HL-60 (cell line): ENCODE measurements at regions not wholly inside any gene's neighbourhood (a gene's known extent, or its start where the extent isn't known, plus 50 kb on each side); places are given as distances from the start of the nearest gene placed in this dataset.

Source experiments
- DNase-seq, 2 experiments: peaks; one replicate each; pipeline ENCODE4 v3.0.0-alpha.2; 2010 to 2020; ENCODE audit warnings: low read depth in 1 of 2, low spot score in 1 of 2
- H3K27ac ChIP-seq: fragments of 250-450 bp; sonication (Bioruptor Pico); replicated peaks from 2 replicates; pipeline ENCODE4 v1.5.1; 2020; ENCODE audit warnings: mild to moderate bottlenecking, moderate library complexity
- H3K27me3 ChIP-seq: fragments of 250-450 bp; sonication (Bioruptor Pico); 2 replicates; pipeline ENCODE4 v1.5.1; 2021; ENCODE audit warnings: mild to moderate bottlenecking, moderate library complexity; ENCODE audit not compliant: insufficient read depth, poor library complexity, severe bottlenecking
- H3K4me3 ChIP-seq: replicated peaks from 2 replicates; pipeline ENCODE4 v1.5.1; 2011; ENCODE audit warnings: mild to moderate bottlenecking, control low read depth, low read length; ENCODE audit not compliant: insufficient read depth
- CTCF ChIP-seq: IDR thresholded peaks from one replicate; pipeline ENCODE4 v1.5.1; 2011; ENCODE audit warnings: low read length, control low read depth, inconsistent platforms; ENCODE audit not compliant: insufficient read depth
- GABPA ChIP-seq: IDR thresholded peaks from 2 replicates; pipeline ENCODE4 v1.6.1; 2012; ENCODE audit warnings: low read depth
- POLR2AphosphoS5 ChIP-seq: IDR thresholded peaks from 2 replicates; pipeline ENCODE4 v1.6.1; 2012; ENCODE audit warnings: low read depth
- SPI1 ChIP-seq: IDR thresholded peaks from 2 replicates; pipeline ENCODE4 v1.6.1; 2012; ENCODE audit warnings: low read depth, mild to moderate bottlenecking, borderline replicate concordance
- TF ChIP-seq, protein P1 (sequence below): IDR thresholded peaks from 2 replicates; pipeline ENCODE4 v1.6.1; 2012; ENCODE audit warnings: low read depth; ENCODE audit not compliant: insufficient replicate concordance

DNA sequence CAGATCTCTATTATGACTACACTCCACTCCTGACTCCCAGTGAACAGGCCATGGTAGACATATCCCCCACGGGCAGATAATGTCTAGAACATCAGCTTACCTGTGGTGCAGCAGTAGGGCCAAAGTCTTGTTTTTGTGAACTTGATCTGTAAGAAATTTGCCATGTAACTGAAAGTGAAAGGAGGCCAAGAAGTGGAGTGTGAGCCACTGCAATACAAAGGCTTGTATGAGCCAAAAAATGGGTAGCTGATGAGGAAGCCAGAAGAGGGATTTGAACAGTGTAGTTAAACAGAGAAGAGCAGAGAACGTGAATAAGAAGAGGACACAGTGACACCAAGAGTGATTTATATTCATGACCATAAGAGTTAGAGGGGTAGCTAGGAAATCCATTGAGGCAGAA lies 361.7 kb downstream of the DMRT2 start:
- no peak for TF ChIP-seq POLR2AphosphoS5
- no peak for DNase-seq
- Histone ChIP-seq H3K4me3 (no peak overlapping the region), H3K27ac (no peak overlapping the region), H3K27me3 (no peaks in the 10 kb centered on the region)

GRCh38 chr9:1414711-1415131 lies 364.6 kb downstream of the DMRT2 start:
- Histone ChIP-seq H3K27ac (no peak overlapping the region), H3K4me3 (no peak overlapping the region), H3K27me3 (no peaks in the 10 kb centered on the region)
- no peak for TF ChIP-seq SPI1
- TF ChIP-seq, protein P1, sequence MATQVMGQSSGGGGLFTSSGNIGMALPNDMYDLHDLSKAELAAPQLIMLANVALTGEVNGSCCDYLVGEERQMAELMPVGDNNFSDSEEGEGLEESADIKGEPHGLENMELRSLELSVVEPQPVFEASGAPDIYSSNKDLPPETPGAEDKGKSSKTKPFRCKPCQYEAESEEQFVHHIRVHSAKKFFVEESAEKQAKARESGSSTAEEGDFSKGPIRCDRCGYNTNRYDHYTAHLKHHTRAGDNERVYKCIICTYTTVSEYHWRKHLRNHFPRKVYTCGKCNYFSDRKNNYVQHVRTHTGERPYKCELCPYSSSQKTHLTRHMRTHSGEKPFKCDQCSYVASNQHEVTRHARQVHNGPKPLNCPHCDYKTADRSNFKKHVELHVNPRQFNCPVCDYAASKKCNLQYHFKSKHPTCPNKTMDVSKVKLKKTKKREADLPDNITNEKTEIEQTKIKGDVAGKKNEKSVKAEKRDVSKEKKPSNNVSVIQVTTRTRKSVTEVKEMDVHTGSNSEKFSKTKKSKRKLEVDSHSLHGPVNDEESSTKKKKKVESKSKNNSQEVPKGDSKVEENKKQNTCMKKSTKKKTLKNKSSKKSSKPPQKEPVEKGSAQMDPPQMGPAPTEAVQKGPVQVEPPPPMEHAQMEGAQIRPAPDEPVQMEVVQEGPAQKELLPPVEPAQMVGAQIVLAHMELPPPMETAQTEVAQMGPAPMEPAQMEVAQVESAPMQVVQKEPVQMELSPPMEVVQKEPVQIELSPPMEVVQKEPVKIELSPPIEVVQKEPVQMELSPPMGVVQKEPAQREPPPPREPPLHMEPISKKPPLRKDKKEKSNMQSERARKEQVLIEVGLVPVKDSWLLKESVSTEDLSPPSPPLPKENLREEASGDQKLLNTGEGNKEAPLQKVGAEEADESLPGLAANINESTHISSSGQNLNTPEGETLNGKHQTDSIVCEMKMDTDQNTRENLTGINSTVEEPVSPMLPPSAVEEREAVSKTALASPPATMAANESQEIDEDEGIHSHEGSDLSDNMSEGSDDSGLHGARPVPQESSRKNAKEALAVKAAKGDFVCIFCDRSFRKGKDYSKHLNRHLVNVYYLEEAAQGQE: no peak
- TF ChIP-seq GABPA: no peak
- no peak for DNase-seq

- Histone ChIP-seq H3K4me3 (no peak overlapping the region), H3K27ac (no peak overlapping the region), H3K27me3 (no peaks in the 10 kb centered on the region)
- DNase-seq: no peak
- TF ChIP-seq SPI1 (no peak), GABPA (no peak), POLR2AphosphoS5 (no peak), CTCF (no peak)
- TF ChIP-seq, protein P1: no peak
Observed at GRCh38 chr9:1415146-1415545, 365.0 kb downstream of the DMRT2 start.

DNA sequence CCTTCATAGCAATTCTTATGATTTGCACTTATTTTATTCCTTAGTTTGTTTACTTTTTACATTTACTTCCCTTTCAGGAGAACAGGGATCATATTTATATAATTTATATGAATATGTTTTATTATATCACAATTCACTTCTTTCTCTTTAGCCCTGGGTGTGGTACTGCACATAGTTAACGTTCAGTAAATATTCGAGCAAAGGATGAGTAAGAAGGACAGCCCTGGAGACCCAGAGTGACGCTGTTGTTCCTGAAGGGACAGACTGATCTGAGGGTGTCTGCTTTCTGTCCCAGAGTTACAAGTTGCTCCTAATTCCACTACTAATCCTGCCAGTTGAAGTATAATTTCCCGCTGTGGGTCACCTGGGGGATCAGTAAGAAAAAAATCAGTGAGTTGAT lies 366.1 kb downstream of the DMRT2 start:
- no peak for TF ChIP-seq SPI1
- TF ChIP-seq GABPA: no peak
- TF ChIP-seq, protein P1: no peak
- no peak for TF ChIP-seq POLR2AphosphoS5
- no peak for TF ChIP-seq CTCF
- Histone ChIP-seq H3K4me3 (no peak overlapping the region), H3K27me3 (no peaks in the 10 kb centered on the region), H3K27ac (no peak overlapping the region)
- DNase-seq: no peak
